Ureter (tissue), 1 donor: ENCODE measurements at regions not wholly inside any gene's neighbourhood (a gene's known extent, or its start where the extent isn't known, plus 50 kb on each side); places are given as distances from the start of the nearest gene placed in this dataset.
"Not testable (repeated sequence)": the region's sequence is repeated elsewhere in the genome, so short reads cannot be mapped to it uniquely, and the experiment has no call there.

Source experiments
- DNase-seq: peaks from one replicate; pipeline ENCODE4 v3.0.0-alpha.2; 2020; ENCODE audit warnings: low spot score
- donor health status: DM: yes; HTN: yes; CAD: no.

GRCh38 chr13:82011355-82011754 is 1670.4 kb upstream of the SPRY2 start:
- no peak for DNase-seq

DNA sequence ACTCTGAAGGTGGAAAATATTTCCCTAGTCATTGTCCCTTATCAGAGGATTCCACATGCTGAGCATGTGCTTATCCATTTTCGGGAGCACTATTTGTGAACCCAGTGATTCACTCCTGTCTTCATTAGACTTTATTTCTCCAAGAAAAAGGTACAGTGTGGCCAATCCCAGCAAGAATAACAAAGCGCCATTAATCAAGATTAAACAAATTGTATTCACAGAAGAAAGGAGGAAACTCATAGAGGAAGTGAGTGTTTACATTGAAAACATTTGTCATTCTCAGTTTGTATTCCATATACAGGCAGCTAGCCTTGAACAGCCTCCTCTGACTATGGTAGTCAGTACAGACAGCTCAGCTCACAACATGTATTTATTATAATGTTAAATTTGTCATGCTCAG is 1669.9 kb upstream of the SPRY2 start:
- no peak for DNase-seq

DNA sequence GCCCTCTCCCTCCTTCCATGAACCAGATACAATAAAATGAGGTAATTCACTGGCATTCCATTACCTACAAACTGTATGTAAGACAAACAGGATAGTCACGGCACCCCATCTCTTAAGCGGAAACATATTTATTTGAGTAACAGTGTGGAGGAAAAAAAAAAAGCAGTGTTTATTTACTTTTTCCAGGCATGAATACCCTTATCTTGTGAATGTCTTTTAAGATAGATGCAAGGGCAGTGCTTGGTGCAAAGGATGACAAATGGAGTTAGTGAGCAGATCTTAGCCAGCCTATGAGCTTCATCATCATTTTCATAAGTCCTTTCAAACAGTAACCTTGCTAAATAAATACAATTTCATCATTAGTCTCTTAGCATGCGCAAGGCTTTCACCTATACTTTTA is 1661.8 kb upstream of the SPRY2 start:
- DNase-seq, result no peak

- no peak for DNase-seq
Observed at GRCh38 chr13:81995316-81995715, 1654.4 kb upstream of the SPRY2 start.

DNA sequence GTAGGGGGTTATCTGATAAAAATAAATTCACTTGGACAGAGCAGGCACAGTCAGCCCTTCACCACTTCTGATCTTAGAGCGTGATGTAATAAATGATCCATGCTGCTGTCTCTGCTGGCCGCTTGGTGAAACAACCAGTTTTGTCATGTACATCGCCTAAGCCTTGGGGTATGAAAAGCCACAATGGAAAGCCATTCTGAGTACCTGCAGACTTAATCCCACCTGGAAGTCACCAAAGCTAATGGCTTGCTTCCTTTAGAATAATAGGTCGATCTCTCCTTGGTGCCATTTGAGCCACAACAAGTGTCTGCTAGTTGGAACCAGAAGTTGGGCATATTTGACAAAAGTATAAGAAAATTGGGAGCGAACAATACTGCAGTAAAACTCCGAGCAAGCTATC is 1649.7 kb upstream of the SPRY2 start:
- no peak for DNase-seq

- DNase-seq, result no peak
Observed at GRCh38 chr13:81988567-81988966, 1647.6 kb upstream of the SPRY2 start.

DNA sequence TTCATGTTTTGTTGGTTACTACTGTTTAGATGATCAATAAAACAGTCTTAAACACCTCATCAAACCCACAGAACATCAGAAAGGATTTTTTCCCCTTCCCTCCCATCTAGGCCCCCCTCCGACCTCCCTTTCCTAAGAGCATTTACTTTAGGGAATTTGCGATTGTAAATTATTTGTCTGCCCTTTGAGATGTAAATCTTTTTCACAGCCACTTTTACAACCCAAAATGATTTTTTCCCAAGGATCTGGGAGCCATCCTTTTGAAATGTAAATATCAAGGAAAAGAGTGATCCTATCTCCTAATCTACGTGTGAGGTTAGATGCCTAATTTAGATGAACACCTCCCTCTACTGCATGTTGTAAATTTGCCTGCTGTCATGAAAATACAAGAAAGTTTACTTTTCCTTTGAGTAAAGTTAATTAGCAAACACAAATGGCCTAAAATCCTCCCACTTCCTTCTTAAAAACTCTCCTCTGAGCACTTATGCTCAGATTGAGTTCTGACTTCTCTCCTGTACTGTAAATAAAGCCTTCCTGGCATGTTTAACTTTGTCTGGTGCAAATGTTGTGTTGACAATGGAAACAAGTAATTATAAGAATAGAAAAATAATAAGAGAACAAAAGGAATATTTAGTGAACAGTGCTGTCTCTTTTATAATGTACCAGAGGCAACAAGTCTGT is 1646.9 kb upstream of the SPRY2 start:
- no peak for DNase-seq

DNA sequence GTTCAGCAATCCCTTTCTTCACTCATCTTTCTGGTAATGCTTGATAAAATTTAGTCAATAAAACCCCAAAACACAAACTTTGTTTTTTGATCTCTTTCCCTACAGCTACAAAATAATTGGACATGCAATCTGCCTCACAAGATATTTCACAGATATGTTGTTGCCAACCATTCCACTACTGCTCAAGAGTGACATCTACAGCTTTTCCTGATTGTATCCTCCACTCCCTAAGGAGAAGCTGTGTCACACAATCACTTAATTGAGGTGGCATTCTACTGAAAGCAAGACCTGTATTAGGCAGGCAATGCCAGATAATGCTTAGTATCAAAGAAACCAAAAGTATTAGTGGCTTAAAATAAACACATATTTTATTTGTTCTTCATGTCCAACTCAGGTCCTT is 1646.2 kb upstream of the SPRY2 start:
- no peak for DNase-seq

- no peak for DNase-seq
Observed at GRCh38 chr13:81986308-81986707, 1645.4 kb upstream of the SPRY2 start.

- DNase-seq, result no peak
Observed at GRCh38 chr13:81957121-81957520, 1616.2 kb upstream of the SPRY2 start.

- DNase-seq, result no peak
Observed at GRCh38 chr13:81929988-81930387, 1589.1 kb upstream of the SPRY2 start.

- DNase-seq, result no peak
Observed at GRCh38 chr13:81927347-81927746, 1586.4 kb upstream of the SPRY2 start.

- DNase-seq, result no peak
Observed at GRCh38 chr13:81917810-81918209, 1576.9 kb upstream of the SPRY2 start.

- no peak for DNase-seq
Observed at GRCh38 chr13:81916461-81916860, 1575.5 kb upstream of the SPRY2 start.

GRCh38 chr13:81907787-81908372 is 1567.0 kb upstream of the SPRY2 start:
- no peak for DNase-seq

GRCh38 chr13:81888855-81889254 is 1547.9 kb upstream of the SPRY2 start:
- DNase-seq, result no peak

DNA sequence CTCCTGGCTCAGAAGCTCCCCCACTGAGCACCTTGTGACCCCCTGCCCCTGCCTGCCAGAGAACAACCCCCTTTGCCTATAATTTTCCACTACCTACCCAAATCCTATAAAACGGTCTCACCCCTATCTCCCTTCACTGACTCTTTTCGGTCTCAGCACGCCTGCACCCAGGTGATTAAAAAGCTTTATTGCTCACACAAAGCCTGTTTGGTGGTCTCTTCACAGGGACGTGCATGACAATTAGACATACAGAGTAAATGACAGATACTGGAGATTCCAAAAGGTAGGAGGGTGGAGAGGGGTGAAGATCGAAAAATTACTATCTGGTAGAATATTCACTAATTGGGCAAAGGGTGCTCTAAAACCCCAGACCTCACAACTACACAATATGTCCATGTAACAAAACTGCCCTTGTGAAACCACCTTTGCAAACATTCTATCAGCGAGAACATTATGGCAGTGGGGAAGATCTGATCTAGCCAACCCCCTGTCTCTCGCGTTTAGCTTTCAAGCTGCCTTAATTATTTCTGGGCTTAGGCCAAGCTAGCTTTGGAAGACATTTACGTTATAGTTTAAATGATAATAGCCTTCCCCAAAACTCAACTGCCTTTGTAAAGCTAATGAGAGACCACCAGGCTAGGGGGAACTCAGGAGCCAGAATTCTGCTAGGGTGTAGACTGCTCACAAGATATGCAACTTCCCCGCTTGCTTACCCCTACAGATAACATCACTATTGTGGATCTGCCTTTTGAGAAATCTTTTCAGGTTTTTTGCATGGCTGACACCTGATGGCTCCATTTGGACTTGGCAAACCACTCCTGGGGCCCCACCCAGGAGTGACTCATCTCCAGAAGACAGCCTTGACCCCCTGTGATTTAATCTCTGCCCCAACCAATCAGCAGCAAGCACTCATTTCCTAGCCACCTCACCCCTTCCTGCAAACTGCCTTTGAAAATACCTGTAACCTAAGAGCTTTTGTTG is 1534.0 kb upstream of the SPRY2 start:
- DNase-seq, result no peak

GRCh38 chr13:81874253-81874652 is 1533.3 kb upstream of the SPRY2 start:
- no peak for DNase-seq

- no peak for DNase-seq
Observed at GRCh38 chr13:81872581-81872980, 1531.7 kb upstream of the SPRY2 start.

GRCh38 chr13:81871751-81872325 is 1530.9 kb upstream of the SPRY2 start:
- not testable (repeated sequence) for DNase-seq

DNA sequence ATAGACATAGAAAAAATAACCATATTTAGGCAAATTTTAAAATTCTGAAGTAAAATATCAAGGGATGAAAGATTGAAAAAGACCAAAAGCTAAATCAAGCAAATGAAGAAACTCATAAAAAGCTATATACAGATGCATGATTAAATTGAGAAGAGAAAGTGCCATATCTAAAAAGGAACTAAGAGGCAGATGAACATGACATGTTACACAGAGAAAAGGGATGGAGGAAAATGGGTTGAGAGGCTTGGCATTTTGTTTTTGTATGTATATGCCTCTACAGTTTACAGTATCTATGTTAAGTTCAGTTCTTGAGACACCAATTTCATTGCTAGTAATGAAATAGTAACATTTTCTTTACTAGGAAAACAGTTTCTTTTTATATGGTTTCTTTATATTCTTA is 1507.4 kb upstream of the SPRY2 start:
- no peak for DNase-seq

DNA sequence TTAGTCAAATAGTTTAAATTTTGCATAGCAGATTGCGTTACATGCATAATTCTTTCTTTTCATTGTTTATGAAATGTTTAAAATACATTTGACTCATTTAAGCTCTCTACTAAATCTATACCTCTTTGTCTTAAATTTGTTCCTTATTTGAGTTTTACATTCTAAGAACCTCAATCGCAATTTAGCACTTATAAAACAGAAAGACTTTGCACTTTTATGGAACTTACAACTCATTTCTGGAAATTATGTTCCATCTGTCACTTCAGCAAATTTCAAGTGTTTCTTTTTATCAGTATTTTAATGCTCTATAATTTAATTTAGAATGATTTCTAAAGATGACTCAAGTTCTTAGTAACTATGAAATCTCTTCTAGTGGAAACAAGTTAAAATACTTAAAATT is 1505.8 kb upstream of the SPRY2 start:
- no peak for DNase-seq
